Hematopoietic multipotent progenitor cell treated with erythropoietin and hydrocortisone succinate and interleukin-3 and kit ligand, for 15 days (in vitro differentiated cells): ENCODE measurements at regions not wholly inside any gene's neighbourhood (a gene's known extent, or its start where the extent isn't known, plus 50 kb on each side); places are given as distances from the start of the nearest gene placed in this dataset.

ENCODE experiments used
- DNase-seq: peaks from one replicate; pipeline ENCODE4 v3.0.0-alpha.2; 2015; ENCODE audit warnings: low spot score

- DNase-seq = no peak
Observed at GRCh38 chr7:70907259-70908247, 224.4 kb upstream of the GALNT17 start.

DNA sequence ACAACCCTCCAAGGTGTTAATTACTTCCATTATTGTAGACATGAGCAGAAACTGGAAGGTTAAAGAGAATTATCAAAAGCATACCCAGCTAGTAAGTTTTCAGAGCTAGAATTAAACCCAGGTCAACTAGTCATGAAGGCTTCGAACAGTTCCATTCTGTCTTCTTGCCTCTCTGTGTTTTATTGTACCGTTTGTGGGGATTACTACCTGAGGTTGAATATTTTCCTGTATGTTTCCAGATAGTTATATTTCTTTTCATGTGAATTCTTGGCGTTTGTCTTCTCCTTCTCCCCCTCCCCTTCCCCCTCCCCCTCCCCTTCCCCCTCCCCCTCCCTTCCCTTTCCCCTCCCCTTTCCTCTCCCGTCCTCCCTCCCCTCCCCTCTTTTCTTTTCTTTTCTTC lies 218.0 kb upstream of the GALNT17 start:
- DNase-seq = no peak

DNA sequence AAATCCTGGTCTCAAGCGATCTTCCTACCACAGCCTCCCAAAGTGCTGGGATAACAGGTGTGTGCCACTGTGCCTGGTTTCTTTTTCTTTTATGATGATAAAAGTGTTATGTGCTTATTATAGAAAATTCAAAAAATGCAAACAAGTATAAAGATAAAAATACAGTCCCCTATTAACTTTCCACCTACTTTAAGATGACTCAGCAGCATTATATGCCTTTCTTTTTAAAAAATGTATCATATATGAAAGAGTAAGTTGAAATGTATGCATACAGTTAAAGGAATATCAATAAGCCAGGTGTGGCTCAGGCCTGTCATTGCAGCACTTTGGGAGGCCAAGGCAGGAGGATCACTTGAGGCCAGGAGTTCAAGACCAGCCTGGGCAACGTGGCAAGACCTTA lies 216.9 kb upstream of the GALNT17 start:
- no peak for DNase-seq

- no peak for DNase-seq
Observed at GRCh38 chr7:70919481-70920073, 212.4 kb upstream of the GALNT17 start.

DNA sequence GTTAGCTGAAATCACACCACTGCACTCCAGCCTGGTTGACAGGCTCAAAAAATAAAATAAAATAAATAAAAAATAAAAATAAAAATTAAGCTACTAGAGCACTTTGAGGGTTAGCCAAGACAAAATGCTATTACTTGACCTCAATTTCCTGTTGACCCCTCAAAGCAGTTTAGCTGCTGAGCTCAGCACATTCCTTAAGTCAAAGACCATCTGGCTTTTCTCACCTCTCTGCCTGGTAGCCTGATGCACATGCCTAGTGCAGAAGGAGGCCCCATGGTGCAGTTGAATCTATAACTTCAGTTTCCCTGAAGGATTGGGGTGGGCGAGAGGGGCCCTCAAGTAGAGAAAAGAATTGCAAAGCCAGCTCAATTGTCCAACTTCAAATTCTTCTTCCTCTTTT lies 211.1 kb upstream of the GALNT17 start:
- DNase-seq = no peak

- DNase-seq = no peak
Observed at GRCh38 chr7:70923181-70923845, 208.6 kb upstream of the GALNT17 start.

GRCh38 chr7:70925411-70926115 lies 206.4 kb upstream of the GALNT17 start:
- no peak for DNase-seq

DNA sequence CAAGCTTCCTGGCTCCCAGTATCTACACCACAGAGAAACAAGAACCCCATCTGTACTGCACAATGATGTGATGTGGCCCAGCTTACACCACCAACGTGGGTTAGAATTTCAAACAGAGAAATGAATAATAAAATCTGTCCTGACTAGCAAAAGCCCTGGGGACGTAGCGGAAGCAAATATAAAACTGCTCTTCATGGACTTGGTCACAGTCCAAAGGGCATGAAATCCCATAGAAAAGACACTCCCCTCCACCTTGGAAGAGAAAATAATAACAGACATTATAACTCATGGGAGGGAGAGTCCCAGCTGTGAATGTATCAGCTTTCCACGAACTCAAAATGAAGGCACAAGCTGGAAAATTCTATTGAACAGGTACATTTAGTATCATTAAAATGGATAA lies 205.3 kb upstream of the GALNT17 start:
- no peak for DNase-seq

GRCh38 chr7:70935311-70935710 lies 196.6 kb upstream of the GALNT17 start:
- DNase-seq = no peak

GRCh38 chr7:70935854-70936253 lies 196.1 kb upstream of the GALNT17 start:
- DNase-seq = no peak

DNA sequence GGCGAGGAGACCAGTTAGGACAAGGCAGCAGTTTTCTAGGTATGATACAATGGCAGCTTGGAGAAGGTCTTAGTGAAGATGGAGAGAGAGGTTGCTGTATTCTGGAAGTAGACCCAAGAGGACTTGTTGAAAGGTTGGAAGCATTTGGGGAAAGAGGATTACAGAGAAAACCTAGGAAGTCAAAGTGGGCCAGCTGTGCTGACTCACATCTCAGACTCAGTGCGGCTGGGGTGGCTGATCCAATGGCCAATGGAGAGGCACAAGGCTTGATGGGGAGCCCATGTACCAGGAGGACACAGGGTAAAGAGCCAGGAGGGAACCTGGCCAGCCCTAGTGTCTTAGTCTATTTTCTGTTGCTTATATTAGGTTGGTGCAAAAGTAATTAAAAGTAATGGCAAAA lies 194.5 kb upstream of the GALNT17 start:
- DNase-seq = no peak

GRCh38 chr7:70940597-70940996 lies 191.3 kb upstream of the GALNT17 start:
- no peak for DNase-seq

GRCh38 chr7:70942791-70943190 lies 189.2 kb upstream of the GALNT17 start:
- no peak for DNase-seq

DNA sequence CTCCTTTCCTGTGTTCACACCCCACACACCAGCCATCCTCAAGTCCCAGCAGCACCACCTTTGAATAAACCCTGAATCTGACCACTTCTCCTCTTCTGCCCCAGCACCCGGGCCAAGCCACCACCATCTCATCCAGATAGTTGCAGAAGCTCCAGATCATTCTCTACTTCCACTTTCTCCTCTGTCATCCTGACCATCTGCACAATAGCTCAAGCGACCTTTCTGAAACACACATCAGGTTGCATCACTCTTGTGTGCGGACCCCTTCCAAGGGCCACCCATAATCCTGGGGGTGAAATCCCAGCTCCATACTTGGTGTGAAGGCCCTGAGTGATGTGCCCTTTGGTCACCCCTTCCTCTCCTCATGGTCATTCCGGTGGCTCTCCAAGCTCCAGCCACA lies 187.4 kb upstream of the GALNT17 start:
- DNase-seq = no peak

DNA sequence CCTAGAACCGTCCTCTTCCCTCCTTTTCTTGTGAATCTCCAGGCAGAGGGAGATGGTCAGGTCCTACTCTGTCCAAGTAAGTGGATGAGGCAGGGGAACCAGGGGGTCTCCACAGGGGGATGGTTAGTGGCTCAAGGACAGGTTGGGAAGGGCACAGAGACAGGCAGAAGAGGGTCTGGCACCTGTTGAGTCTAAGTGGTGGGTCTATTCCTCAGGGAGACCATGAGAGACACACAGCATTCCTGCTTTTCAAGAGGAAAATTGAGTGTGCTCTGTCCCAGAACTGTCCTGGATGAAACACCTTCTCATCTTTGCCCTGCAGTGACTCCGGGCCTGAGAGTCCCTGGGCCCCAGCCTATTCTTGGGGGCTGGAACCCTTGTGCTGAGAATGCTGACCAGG lies 184.8 kb upstream of the GALNT17 start:
- DNase-seq = no peak

GRCh38 chr7:70949862-70950261 lies 182.1 kb upstream of the GALNT17 start:
- DNase-seq = no peak

DNA sequence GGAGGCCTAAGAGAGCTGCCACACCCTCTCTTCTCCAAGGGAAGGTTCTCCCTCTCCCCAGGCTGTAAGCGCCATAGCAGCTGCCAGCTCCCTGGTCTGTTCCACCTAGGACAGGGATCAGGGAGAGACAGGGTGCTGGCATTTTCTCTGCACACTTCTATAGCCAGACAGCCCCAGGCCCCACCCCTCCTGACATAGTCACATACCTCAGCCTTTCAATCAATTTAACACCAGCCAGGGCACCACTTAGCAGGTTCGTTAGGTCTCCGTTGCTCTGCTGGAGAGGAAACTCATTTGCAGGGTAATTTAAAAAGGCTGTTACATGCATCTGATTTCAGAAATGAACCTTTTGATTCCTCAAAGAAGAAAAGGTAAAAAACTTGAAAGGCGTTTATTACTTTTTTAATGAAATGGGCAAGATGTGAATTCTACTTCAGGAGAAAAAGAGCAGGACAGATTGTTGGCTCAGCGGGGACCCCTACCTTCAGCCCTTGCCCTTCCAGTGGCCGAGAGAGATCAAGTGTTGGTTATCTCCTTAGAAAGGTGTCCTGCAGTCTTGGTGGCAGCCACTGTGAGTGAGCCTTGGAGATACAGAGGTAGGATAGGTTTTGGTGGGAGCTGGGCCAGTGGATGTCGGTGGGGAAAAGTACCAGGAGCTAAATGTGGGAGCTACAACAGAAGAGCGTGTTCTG lies 180.5 kb upstream of the GALNT17 start:
- no peak for DNase-seq

GRCh38 chr7:70952311-70952710 lies 179.6 kb upstream of the GALNT17 start:
- DNase-seq = no peak

GRCh38 chr7:70953331-70953741 lies 178.6 kb upstream of the GALNT17 start:
- no peak for DNase-seq

- DNase-seq = no peak
Observed at GRCh38 chr7:70953796-70954195, 178.1 kb upstream of the GALNT17 start.

DNA sequence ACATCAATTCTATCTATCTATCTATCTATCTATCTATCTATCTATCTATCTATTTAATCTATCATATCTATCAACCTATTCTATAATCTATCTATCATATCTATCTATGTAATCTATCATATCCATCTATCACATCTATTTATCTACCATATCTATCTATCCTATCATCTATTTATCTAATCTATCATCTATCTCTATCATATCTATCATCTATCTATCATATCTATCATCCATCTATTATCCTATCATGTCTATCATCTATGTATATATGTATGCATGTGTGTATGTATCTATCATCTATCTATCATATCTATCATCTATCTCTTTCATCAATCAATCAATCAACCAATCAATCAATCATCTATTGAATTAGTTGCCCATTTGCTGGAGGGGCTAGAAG lies 159.3 kb upstream of the GALNT17 start:
- no peak for DNase-seq

GRCh38 chr7:70975754-70976153 lies 156.2 kb upstream of the GALNT17 start:
- DNase-seq = no peak
